ENCODE measurements at regions not wholly inside any gene's neighbourhood (a gene's known extent, or its start where the extent isn't known, plus 50 kb on each side); places are given as distances from the start of the nearest gene placed in this dataset.
"Not testable (repeated sequence)": the region's sequence is repeated elsewhere in the genome, so short reads cannot be mapped to it uniquely, and the experiment has no call there.

DNA sequence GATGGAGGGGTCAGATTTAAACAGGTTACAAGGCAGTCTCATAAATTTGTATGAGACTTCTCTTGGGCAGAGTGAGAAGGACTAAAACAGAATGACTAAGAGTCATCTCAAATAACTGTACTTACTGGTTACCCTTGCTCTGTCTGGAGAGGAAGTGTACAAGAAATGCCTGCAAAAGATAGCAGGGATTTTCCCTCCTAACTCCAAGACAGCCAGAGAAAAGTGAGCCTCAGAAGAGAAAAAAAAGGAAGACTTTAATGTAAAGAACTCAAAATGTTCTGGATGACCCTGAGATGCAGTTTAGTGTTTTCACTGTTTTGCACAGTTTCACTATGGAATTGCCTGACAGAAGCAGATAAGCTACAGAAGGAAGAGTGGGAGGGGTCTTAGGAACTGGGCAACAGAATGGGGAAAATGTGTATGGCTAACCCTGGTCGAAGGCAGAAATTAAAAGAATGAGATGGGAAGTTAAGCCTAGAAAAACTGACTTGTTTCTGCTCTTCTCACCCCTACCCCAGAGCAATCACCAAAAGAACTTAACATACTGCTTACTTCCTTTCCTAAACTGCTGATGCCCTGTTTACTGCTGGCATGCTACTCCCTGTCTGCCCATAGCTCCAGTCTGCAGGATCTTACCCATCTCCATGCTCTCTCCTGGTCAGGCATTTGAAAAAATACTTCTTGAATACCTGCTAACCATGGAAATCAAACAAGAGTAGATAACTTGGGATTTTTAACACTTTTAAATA, 98.1 kb upstream of the MARCKS start:
- no peak for DNase-seq (ENCODE audit: low read depth)

DNA sequence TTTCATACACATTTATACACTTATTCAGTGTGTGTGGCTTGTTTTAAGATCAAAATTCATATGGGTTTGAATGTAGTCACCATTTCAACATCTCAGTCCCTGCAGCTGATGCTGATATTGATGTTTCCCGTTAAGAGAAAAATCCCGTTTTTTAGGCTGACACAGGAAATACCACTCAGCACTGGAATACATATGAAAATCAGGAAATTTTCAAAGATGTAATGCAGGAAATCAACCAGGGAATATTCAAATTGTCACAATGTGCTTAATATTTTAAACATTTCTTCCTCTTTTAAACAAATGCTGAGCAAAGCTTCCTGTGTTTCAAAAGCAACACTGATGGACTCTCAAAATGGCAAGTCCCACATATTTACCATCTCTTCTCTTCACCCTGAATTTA, 94.5 kb upstream of the MARCKS start:
- DNase-seq (ENCODE audit: low read depth) = no peak

DNA sequence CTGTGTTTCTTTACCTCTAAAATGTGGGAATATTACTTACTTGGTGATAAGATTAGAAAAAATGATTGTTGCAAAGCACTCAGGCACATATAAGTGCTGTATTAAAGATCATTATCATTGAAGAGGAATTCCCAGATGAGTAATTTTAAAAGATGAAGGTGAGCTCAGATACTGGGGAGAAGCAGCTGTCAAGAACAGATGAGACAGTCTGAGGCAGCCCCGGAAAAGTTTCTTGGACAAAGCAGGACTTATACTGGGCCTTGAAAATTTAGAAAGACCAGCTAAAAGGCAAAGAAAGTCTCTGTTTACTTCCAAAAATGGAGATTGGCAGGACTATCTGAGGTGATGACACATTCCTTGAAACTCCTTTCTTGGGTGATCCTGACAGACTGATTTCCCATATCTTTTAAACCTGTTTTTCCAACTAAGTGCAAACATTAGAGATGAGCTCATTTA, 93.8 kb upstream of the MARCKS start:
- DNase-seq (ENCODE audit: low read depth) = no peak

DNA sequence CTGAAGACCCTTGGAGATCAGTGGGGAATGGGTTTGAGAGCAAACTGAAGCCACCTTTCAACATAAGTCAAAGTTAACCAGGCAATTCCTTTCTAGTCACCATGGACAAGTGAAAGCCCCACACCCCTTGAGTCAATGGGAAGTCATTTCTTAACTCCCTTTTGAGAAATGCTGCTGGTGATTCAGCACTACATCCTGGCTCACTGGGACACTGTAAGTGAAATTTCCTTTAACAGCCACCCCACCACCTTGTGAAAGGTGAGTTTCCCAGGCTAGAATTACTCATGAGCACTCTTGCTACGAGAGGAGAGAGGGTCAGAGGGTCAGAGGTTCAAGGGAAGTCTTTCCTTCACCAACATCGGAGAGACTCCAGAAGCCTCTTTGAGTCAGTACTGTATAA, 93.3 kb upstream of the MARCKS start:
- no peak for DNase-seq (ENCODE audit: low read depth)

DNA sequence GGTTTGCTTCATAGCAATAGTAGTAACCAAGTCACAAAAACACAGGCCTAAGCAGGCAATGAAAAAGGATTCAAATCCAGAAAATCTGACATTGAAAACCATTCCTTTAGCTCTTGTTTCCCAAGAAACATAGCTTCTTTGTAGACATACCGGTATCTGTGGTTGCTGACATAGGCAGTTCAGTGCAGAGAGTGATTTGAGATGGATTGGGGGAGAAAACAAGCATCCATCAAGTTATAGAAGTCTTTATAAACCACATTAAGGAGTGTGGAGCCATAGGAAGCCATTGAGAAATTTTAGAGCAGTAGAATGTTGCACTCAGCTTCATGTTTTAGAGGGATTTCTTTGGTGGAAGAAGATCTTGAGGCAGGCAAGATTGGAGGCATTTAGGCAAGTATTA, 91.2 kb upstream of the MARCKS start:
- DNase-seq (ENCODE audit: low read depth) = no peak

DNA sequence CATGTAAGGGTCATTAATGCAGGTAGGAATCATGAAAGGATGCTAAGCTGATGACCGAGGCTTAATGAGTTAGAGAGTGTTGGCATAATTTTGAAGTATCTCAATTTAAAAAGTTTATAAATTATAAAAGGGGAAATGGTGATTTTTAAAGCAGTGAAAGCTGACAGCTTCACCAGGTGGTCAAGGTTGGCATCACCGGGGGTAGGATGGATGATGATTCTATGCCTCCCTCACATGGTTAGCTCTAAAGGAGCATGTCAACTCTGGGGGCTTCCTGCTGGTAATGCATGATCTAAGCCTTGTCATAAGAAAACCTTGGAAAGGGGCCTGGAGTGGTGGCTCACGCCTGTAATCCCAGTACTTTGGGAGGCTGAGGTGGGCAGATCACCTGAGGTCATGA, 89.2 kb upstream of the MARCKS start:
- no peak for DNase-seq (ENCODE audit: low read depth)

DNA sequence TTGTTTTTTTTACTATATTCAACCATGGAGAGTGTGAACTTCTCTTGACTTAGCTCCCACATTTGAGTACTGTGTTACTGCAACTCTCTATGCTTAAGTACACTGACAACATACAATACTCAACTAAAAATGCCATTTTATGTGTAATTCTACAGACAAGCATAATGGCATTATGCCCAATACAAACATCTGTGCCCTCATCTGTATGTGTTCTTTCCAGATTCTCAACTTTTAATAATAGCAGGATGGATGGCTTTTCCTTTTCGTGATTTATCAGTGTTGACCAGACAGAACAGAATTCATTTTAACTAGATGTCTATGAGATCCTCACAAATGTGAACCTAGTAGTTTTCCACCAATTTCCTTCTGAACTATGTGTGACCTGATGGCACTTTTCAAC, 84.2 kb upstream of the MARCKS start:
- no peak for DNase-seq (ENCODE audit: low read depth)

DNA sequence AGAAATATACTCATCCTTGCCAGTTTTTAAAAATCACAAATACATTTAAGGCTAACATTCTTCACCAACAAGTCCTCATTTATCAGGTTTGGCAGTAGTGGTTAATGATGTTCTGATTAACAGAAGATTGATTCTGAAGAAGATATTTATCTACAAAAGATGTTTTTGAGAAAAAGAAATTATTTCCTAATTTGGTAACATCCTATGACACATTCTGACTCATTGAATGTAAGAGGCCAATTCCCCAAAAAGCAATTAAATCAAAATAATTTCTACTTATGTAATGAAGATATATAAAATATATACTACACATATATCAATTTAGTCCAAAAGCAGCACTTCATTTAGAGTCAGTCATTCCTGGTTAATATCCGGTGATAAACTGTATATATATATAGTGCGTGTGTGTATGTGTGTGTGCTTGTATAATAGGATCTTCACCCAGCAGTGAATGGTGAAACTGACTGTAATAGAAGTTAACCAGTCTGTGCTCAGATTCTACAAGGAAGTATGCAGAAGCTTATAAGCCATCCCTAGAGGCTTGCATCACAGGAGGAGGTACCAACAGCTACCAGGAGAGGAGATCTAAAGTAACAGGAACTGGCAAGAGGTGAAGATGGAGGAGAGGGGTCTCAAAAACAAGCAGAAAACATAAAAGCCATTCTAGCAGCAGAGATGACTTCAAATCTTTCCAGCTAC, 82.9 kb upstream of the MARCKS start:
- DNase-seq (ENCODE audit: low read depth) = no peak

DNA sequence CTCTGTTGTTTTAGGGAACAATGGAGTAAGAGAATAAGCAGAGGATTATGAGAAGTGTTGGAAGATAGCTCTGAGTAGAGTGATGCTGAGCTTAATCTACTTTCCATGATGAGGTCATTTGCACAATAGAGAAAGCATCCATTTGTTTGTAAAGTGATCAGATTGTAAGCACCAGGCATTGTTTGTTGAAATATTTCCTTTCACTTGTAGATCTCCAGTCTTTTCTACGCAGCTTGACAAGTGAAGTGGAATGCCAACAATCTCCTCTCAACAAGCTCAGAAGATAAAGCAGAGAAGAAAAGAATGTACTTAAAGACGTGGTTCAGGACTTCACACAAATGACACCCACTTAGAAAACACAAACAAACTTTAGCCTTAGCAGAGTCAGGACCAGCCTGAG, 80.1 kb upstream of the MARCKS start:
- DNase-seq (ENCODE audit: low read depth) = no peak

DNA sequence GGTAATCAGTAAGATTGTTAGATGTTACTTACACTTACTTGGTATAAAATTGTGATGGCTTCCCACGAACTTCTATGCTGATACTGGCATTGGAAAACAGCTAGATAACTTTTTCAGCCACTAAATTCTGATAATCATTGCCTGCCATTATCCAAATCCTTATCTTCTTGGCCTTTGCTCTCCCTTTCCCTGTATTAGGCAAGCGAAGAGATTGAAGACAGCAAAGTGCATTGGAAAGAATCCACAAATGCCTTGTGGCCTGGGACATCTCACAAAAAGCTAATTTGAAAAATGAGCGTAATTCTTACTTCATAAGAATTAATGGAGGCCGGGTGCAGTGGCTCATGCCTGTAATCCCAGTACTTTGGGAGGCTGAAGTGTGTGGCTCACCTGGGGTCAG, 79.5 kb upstream of the MARCKS start:
- no peak for DNase-seq (ENCODE audit: low read depth)

DNA sequence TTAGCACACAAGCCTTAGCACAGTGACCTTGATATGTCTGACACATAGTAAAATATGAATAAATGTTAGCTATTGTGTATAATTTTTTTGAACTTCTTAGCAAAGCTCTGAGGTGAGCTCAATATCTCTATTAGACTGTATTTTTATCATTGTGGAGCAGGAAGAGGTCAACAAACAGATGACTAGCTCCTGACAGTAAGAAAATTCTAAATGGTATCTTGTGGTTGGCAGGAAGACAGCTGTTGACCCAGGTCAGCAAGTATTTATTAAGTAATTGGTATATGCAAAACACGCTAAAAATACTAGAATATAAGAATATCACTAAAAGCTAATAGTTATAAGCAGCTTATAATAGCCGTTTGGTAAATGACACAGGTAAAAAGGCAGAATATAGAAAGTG, 77.5 kb upstream of the MARCKS start:
- DNase-seq (ENCODE audit: low read depth) = no peak

DNA sequence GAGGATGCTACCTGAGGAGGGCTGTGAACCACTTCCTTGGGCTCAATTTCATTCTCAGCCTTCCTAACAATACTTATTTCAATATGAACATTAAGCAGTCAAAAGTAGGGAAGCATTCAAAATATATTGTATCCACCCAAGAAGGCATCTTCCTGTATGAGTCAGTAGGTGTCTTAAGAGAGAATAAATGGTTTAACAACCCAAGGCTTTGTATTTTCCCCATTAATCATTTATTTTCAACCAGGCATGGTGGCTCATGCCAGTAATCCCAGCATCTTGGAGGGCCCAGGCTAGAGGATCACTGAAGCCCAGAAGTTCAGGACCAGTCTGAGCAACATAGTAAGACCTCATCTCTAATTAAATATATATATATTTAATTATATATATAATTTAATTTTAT, 74.5 kb upstream of the MARCKS start:
- DNase-seq (ENCODE audit: low read depth) = no peak

DNA sequence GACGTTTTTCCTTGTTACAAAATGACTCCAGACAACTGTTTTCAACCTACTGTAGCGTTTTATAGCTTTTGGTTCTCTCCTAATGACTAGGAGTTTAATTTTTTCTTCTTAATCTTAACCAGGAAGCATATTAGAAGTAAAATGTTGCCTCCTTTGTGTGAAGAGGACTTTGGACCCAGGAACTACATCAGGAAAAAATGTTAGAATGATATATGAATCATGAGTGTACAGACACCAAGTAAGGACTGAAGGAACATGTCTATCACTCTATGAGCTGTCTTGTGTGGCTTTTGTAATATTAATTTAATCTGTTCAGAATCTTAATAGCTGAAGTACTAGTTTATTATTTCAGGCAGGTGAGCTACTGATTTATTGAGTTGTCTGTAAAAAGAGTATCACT, 71.0 kb upstream of the MARCKS start:
- no peak for DNase-seq (ENCODE audit: low read depth)

DNA sequence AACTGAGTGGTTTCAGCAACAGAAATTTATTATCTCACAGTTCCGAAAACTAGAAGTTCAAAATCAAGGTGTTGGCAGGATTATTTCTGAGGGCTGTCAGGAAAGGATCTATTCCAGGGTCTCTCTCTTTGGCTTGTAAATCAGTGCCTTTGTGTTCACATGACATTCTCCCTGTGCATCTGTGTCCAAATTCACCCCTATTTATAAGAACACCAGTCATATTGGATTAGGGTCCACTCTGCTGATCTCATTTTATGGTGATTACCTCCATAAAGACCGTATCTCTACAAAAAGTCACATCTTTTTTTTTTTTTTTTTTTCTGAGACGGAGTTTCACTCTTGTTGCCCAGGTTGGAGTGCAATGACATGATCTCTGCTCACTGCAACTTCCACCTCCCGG, 68.6 kb upstream of the MARCKS start:
- DNase-seq (ENCODE audit: low read depth) = no peak

DNA sequence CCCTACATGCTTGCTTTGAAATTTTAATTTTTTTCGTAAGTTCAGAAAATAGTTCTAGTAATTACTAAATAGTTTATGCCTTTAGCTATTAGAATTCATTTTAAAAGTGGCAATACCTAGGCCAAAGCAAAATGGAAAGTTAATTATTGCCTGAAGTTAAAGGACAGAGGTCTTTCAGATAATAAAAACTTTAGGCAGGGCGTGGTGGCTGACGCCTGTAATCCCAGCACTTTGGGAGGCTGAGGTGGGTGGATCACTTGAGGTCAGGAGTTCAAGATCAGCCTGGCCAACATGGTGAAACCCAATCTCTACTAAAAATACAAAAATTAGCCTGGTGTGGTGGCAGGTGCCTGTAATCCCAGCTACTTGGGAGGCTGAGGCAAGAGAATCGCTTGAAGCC, 65.9 kb upstream of the MARCKS start:
- not testable (repeated sequence) for DNase-seq (ENCODE audit: low read depth)

DNA sequence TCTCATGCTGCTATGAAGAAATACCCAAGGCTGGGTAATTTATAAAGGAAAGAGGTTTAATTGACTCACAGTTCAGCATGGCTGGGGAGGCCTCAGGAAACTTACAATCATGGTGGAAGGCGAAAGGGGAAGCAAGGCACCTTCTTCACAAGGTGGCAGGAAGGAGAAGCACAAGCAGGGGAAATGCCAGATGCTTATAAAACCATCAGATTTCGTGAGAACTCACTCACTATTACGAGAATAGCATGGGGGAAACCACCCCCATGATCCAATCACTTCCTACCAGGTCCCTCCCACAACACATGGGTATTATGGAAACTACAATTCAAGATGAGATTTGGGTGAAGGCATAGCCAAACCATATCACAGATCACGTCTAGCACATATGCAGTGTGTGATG, 61.8 kb upstream of the MARCKS start:
- not testable (repeated sequence) for DNase-seq (ENCODE audit: low read depth)

DNA sequence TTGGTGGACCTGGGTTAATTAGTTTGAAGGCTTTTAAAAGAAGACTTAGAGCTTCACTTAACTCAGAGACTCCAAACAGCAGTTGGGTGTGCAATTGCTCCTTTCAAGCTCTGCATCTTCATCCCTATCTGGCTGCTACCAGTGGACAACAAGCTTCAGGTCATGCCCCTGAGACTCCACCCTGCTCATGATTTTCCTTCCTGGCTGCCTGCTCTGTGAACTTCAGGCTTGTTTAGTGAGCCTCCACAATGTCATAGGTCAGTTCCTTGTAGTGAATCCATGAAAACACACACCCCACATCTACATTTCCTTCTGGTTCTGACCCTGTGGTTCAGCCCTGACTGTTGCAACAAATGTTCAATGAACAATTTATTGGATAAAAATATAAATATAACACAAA, 61.1 kb upstream of the MARCKS start:
- no peak for DNase-seq (ENCODE audit: low read depth)

DNA sequence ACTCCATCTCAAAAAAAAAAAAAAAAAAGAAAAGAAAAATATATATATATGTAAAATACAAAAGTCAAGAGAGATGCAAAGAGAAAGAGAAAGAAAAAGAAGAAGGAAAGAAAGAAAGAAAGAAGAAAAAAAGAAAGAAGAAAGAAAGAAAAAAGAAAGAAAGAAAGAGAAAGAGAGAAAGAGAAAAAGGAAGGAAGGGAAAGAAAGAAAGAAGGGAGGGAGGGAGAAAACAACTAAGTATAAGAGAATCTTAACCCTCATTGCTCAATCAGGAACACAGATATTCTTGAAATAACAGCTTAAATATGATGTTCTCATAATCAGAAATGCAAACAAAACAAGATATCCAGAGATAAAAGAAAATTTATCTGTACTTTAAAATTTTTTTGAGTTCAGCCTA, 54.4 kb upstream of the MARCKS start:
- DNase-seq (ENCODE audit: low read depth) = no peak

DNA sequence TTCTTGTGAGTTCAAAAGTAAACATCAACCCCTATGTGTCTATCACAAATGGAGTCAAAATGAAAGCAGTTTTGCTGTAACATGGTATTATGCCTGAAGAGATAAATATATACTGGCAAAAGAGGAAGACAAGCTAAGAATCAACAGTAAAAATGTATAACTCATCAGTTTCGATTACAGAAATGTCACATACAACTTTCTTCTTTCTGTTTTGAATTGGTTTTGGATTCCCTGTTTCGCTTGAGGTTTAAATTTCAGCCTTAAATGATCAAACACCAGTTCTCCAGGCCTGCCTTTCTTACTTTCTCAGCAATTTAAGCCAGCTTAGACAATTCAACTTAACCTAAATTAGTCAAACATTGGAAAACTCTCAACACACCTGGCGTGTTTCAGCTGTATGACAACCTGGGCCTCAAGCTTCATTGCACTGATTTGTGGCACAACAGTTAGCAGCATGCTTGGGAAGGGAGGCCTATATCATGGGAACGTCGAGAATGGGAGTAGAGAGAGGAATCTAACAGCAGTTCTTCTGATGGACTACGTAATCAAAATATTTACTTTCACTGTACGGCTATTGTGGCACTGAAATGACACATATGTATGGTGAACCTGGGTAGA, 51.9 kb upstream of the MARCKS start:
- no peak for DNase-seq (ENCODE audit: low read depth)

DNA sequence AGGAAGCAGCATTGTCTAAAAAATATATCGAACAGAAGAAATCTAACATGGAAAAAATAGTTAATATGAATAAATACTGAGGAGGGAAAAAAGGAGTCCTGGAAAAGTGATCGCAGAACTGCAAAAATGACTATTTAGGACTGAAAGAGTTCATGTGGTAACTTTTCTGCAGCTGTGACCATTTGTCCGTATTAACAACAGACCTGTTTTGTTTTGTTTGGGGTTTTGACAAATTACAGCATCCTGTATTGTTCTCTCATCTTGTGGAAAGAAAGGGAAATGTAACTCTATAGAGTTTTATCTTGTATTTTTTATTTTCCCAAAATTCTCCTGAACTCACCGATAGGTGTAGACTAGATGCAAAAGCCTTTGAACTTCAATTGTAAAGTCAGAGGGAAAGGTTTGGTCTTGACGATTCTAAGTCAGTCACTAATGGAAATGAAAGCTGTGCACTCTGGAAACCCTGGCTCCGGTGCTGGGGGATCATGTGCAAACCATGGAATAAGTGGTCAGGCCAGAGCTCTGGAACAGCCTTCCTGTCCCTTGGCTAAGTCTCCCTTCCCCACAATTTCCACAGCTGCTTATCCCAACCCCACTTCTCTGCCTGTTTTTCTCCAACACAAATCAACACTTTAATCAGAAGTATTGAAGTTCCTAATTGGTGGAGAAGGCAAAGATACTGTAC, 51.2 kb upstream of the MARCKS start:
- DNase-seq (ENCODE audit: low read depth) = no peak

All from T-helper 22 cell (primary cell).